Activated CD8-positive, alpha-beta memory T cell treated with anti-CD3 and anti-CD28 coated beads for 48 hours (primary cell): ENCODE measurements at regions not wholly inside any gene's neighbourhood (a gene's known extent, or its start where the extent isn't known, plus 50 kb on each side); places are given as distances from the start of the nearest gene placed in this dataset.

Experiments used
- DNase-seq, 3 experiments: peaks; one replicate each; pipeline ENCODE4 v3.0.0-alpha.2; 2020; ENCODE audit warnings: low read depth in 2 of 3, low spot score in 2 of 3

GRCh38 chr6:30396833-30397479 is 52.0 kb downstream of the RPP21 start:
- DNase-seq, result peak; percentile 59 to 93 (median 89)

DNA sequence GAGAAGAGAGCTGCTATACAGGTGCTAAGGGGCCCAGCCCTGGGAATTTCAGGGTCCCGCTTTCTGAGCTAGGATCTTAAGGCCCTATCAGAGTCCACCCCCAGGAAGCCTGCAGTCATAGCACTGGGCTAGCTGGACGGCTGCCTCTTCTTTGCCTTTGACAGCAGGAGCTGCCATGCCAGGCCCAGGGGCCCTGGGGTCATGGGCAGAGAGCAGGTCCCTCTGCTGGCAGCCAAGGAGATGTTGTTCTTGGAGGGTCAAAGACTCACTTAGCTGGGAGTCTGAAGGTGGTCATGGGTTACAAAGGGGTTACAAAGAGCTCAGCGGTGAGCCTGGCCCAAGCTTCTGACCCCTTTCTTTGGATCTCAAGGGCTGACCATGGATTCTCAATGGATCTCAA is 52.7 kb downstream of the RPP21 start:
- no peak for DNase-seq

- DNase-seq, result no peak
Measured at GRCh38 chr6:30399390-30400058, 54.6 kb downstream of the RPP21 start.

- no peak for DNase-seq
Measured at GRCh38 chr6:30405934-30406333, 61.0 kb downstream of the RPP21 start.

GRCh38 chr6:30409184-30409583 is 64.2 kb downstream of the RPP21 start:
- no peak for DNase-seq

GRCh38 chr6:30411515-30412207 is 66.7 kb downstream of the RPP21 start:
- DNase-seq, result peak in 2 of 3 experiments; percentile 16 to 18

DNA sequence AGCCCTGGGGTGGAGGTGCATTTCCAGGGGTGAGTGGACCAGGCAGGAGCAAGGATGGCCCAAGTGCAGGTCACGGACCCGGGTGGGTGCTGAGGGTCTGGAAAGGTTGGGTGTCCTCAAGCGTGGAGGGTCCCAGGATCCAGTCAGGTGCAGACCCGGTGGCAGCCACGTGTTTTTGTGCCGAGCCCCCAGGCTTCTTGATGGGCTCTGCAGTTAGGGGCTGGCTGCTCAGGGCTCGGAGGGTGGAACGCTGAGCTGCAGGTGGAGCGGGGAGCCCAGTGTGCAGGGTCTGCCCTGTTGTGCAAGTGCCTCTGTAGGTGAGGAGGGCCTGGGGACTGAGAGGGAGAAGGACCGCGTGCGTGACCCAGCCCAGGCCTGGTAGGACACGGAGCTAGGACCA is 70.9 kb upstream of the HLA-E start:
- DNase-seq, result no peak

- DNase-seq, result no peak
Measured at GRCh38 chr6:30424549-30424948, 64.8 kb upstream of the HLA-E start.
